Sciatic nerve (tissue), 2 donors: ENCODE measurements at regions not wholly inside any gene's neighbourhood (a gene's known extent, or its start where the extent isn't known, plus 50 kb on each side); places are given as distances from the start of the nearest gene placed in this dataset.

ENCODE experiments used
- ATAC-seq: fragments of 200-7000 bp; cut with Tn5 transposase; one replicate; pipeline ENCODE4 v1.9.1; 2020; ENCODE audit warnings: mild to moderate bottlenecking, moderate library complexity
- DNase-seq: peaks from one replicate; pipeline ENCODE4 v3.0.0-alpha.2; 2020; ENCODE audit warnings: low spot score
- intact Hi-C: fragments of 100-400 bp; cut with DNase I; formaldehyde crosslinking; loops from one replicate; pipeline ENCODE4 v1.14.2; 2022
- donor health status: DM: no; HTN: no; CAD: no.
- donor health status: DM: no; HTN: no; CAD: no.

DNA sequence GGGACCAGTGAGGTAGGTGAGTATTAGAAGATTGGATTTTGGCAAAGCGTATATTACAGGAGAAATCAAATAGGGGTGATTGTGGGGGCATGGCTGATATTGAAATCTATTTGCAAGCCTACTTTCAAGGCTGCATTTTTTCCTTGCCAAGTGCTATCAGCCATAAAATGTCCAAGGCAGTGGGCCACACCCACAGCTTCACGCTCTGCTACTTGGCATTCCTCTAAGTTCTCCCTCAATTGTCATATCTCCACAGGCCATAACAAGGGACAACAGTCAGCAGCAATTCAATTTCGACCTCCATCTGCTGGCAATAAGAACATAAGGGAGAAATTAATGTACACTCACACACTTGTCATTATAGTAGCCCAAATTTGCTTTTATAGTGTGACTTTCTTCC lies 667.1 kb upstream of the PKN2 start:
- DNase-seq (no peak), ATAC-seq (no peak)
- intact Hi-C loops = no loop called here

DNA sequence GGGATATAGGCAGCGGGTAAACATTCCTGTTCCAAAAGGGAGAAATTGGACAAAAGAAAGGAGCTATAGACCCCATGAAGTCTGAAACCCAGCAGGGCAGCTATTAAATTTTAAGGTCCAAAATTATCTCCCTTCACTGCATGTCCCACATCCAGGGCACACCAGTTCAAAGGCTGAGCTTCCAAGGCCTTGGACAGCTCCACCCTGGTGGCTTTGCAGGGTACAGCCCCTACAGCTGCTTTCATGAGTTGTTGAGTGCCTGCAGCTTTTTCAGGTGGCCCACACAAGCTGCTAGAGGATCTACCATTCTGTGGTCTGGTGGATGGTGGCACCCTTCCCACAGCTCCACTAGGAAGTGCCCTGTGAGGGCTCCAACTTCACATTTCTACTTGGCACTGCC lies 662.5 kb upstream of the PKN2 start:
- DNase-seq = no peak
- intact Hi-C loops = no loop called here
- no peak for ATAC-seq

DNA sequence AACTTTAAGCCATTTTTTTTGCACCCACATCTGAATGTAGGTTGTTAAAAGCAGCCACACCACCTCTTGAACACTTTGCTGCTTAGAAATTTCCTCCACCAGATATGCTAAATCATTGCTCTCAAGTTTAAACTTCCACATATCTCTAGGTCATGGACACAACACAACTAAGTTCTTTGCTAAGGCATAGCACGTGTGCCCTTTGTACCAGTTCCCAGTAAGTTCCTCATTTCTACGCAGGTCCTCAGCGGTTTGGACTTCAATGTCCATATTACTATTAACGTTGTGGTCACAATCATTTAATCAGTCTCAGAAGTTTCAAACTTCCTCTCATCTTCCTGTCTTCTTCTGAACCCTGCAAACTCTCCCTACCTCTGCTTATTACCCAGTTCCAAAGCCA lies 661.6 kb upstream of the PKN2 start:
- intact Hi-C loops = no loop called here
- ATAC-seq (no peak), DNase-seq (no peak)

GRCh38 chr1:88029142-88029541 lies 654.9 kb upstream of the PKN2 start:
- intact Hi-C loops = no loop called here
- no peak for DNase-seq
- peak; percentile 70 for ATAC-seq

GRCh38 chr1:88029899-88030298 lies 654.2 kb upstream of the PKN2 start:
- DNase-seq (no peak), ATAC-seq (peak; percentile 50)
- intact Hi-C loops = no loop called here

DNA sequence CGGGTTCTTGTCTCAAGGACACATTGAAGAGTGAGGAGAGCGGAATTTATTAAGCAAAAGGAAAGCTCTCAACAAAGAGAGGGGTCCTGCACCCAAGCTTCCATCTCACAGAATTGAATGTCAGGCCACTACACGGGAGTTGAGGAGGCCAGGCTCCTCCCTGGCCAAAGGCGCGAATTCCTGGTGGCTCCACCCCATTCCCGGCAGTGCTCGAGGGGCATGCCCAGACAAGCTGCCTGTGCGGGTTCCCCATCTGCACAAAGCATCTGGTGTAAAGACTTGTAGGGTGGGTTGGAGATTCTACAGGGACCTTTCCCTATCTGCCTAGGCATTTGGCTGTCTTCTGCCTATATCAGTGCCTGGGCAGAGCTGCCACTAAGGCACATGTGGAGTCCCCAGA lies 648.5 kb upstream of the PKN2 start:
- ATAC-seq (peak; percentile 20), DNase-seq (no peak)
- intact Hi-C loops = no loop called here

DNA sequence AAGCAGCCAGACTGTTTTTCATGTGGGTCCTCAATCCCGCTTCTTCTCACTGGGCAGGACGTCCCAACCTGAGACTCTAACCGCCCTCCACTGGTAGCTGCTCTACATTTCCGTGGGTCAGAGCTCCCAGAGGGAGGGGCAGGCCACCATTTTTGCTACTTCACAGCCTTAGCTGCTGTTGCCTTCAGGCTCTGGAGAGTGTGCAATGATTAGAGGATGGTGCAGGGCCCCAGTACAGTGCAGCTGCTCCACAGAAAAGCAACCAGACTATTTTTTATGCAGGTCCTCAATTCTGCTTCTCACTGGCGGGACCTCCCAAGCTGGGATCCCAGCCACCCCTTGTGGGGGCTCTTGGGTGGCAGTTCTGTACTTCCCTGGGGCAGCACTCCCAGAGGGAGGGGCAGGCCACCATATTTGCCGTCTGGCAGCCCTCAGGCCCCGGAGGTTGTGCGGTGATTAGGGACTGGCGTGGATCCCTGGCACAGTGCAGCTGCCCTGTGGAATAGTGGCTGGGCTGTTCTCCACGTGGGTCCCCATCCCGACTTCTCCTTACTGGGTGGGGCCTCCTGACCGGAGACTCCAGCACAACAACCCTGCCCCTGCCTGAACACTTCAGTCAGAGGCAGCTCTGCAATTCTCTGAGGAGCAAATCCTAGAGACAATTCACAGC lies 647.6 kb upstream of the PKN2 start:
- intact Hi-C loops = no loop called here
- DNase-seq = no peak
- peak; percentile 22 for ATAC-seq

DNA sequence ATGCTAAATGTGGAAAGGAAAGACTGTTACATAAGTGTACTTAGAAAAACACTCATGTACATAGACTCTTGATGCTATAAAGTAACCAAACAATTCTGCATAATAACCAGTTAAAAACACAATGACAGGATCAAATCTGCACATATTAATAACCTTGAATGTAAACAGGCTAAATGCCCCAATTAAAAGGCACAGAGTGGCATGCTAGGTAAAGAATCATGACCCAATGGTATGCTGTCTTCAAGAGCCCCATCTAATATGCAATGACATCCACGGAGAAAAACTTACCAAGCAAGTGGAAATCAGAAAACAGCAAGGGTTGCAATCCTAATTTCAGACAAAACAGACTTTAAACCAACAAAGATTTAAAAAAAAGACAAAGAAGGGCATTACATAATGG lies 644.8 kb upstream of the PKN2 start:
- ATAC-seq = no peak
- intact Hi-C loops = no loop called here
- no peak for DNase-seq

DNA sequence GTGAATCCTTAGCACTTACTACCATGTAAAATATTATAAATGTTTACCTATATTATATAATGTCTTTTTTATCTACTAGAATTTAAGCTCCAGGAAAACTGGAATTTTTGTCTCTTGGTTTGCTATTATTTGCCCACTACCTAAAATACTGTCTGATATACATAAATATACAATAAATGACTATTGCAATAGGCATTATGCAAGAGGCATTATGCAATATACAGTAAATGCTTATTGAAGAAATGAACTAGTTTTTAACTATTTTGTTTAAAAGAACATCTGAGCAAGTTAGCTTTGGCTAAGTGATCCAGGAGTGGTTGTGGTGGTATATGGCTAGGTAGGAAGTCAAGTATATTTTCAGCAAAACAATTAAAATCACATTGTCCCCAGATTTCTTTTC lies 640.2 kb upstream of the PKN2 start:
- no peak for DNase-seq
- intact Hi-C loops = no loop called here
- no peak for ATAC-seq

GRCh38 chr1:88052167-88052566 lies 631.9 kb upstream of the PKN2 start:
- ATAC-seq = no peak
- intact Hi-C loops = no loop called here
- no peak for DNase-seq

DNA sequence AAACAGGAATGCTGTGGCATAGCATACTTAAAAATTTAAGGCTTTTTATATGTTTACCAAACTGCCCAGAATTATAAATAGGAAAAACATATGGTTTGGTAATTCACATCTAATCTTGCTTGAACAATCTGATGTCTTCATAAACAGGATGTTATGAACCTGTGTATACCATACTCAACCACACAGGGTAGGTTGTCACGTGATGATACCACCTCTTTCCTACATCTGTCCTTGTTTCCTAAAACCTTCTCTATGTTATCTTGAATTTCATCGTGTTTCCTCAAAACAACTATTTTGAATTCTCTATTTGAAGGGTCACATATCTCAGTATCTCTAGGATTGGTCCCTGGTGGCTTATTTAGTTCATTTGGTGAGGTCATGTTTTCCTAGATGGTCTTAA lies 631.0 kb upstream of the PKN2 start:
- ATAC-seq = no peak
- intact Hi-C loops = no loop called here
- DNase-seq = no peak

- intact Hi-C loops = no loop called here
- DNase-seq (no peak), ATAC-seq (no peak)
These were observed 627.2 kb upstream of the PKN2 start for GRCh38 chr1:88056881-88057280.

DNA sequence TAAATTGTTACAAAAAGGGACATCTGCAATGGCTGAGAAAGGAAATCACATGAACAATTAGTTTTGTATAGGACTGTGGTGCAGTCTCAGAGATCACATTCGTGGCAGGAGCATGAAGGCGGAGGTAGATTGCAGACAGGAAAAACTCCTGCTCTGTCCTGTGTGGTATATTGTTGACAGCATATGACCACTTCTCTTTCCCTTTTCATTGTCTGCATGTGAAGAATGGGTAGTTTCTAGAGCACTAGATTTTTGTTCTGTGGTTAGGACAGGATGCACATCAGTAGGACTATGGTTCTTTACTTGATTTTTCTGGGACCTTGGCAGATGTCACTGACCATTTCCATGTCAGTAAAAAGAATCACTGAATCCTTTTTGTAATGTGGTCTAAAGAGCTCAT lies 625.9 kb upstream of the PKN2 start:
- ATAC-seq = no peak
- intact Hi-C loops = no loop called here

DNA sequence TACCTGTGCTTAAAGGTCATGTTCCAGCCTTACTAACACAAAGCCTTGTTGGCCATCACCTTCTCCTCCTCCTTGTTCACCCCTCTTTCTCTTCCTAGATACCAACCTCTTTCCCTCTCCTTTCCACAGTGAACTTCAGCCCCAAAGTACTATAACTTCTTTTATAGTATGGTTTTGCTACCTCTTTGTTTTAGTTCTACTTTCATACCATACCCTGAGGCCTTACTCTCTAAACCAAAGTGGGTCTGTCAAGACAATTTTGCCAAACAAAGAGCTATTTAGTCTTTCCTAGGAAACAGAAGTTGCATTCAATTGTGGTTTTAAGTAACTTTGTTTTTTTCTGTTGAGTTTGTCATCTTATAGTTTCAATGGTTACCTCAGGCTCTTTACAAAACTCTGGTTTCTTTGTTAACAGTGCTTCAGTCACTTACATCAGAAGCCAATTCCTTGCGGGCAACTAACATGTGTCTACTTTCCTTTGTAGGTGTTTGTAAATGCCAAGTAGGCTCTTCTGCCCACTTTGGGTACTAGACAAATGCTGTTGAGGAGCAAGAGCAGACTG lies 623.9 kb upstream of the PKN2 start:
- no peak for ATAC-seq
- intact Hi-C loops = no loop called here
- DNase-seq = no peak

More for the DNA sequence above, 625.9 kb upstream of the PKN2 start:
- no peak for DNase-seq

DNA sequence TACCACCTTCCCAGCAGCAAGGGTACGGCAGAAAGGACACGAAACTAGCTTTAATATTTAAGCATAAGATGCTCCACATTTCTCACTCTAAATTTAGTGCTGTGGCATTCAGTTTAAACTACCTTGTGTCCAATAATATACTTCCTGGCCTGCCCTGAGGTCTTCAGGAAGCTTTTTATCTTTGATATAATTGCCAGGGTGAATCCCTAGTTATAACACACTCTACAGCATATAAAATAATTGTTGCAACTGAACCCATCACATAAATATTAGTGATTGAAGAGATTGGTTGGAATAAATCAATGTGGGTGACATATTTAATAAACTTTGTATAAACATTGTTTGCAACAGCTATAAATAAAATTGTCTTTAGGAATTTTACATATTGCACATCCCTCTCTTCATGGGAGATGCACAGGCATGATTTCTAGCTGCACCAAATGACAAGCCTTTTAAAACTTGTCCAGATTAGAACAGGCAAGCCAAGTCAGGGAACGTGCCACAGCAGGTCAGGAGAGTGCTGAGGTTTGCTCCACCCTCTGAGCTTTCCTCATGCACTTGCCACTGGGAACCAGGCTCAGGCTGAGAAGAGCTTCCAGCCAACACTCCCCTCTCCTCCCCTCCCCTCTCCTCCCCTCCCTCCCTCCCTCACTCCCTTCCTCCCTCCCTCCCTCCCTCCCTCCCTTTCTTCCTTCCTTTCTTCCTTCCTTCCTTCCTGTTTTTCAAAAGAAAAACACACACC lies 623.2 kb upstream of the PKN2 start:
- no peak for DNase-seq
- ATAC-seq = peak; percentile 62
- intact Hi-C loops = no loop called here

DNA sequence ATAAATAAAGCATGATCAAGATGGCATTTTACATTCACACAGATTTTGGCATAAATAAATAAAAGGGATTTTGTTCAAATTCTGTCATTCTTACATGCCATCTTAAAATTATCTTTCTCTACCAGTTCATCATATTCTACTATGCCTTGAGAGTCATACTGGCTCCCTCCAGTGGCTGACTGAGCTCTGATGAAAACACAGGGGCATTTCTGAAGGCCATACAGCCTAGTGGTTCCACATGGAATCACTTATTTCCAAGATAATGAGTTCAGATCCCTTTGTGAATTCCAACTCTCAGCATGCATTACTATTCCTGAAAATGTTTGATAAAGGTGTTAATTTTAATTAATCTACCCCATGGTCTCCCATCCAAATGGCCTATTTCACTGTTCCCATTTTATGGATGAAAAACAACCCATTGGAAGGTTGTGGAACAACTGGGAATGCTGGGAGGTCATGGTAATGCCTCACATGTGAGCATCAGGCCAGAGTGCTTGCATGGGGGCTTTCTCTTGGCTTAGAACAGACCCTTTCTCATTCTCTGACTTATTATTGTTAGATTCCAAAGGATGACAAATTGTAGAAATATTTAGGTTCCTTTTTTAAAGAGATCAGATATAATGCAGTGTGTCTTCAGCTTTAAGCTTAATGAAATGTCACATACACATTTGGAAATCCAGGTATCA lies 622.4 kb upstream of the PKN2 start:
- intact Hi-C loops = no loop called here
- ATAC-seq = peak; percentile 82
- peak; percentile 72 for DNase-seq

DNA sequence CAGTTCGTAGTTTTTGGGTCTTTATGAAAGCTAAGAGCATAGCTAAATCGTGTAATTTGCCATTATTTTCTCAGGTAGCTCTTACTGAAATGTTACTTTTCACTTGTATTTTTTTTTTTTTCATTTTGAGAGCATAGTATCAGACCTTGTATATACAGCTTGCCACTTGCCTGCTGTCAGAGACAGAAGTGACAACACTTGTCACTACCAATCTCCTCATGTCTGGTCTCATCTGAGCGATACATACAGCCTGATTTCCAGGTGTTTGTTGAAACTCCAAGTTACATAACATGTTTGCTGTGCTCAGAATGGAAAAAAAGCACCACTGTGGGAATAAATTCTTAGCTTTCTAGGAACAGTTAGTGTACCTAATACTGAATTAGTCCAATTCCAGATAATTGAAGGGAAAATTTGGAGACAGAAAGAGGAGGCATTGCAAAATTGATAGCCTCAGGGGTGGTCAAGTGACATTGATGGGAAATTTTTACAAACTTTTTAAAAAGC lies 621.4 kb upstream of the PKN2 start:
- no peak for DNase-seq
- intact Hi-C loops = no loop called here
- no peak for ATAC-seq

GRCh38 chr1:88063605-88064004 lies 620.5 kb upstream of the PKN2 start:
- intact Hi-C loops = no loop called here
- no peak for ATAC-seq
- no peak for DNase-seq

DNA sequence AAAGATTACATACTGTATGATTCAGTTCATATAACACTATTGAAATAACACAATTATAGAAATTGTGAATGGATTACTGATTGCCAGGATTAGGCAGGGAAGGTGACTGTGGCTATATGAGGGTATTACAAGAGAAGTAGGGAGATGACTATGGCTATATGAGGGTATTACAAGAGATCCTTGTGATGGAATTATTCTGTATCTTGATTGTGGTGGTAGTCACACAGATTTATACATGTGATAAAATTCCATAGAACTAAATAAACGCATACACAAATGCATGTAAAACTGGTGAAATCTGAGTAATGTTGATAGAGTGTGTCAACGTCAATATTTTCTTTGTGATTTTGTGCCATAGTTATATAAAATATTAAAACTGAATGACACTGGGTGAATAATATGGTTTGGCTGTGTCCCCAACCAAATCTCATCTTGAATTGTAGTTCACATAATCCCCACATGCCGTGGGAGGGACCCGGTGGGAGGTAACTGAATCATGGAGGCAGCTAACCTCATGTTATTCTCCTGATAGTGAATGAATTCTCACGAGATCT lies 615.6 kb upstream of the PKN2 start:
- ATAC-seq = no peak
- intact Hi-C loops = no loop called here
- DNase-seq = no peak

DNA sequence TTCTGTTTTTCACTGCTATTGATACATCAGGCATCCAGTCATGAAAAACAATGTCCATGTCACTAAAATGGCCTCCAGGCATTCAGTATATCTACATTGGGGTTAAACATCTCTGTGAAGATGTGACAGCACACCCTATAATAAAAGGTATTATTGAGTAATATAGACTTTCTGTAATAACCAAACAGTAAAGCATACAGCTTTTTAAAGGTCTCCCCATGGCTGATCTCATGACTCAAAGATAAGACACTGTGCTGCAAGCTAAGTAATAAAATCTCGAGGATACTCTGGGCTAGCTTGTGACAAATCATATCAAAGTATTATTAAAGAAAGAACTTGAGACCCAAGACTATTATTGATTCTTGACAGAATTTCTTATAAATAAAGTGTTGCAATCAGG lies 613.1 kb upstream of the PKN2 start:
- ATAC-seq (no peak), DNase-seq (no peak)
- intact Hi-C loops = no loop called here
